ENCODE measurements at regions not wholly inside any gene's neighbourhood (a gene's known extent, or its start where the extent isn't known, plus 50 kb on each side); places are given as distances from the start of the nearest gene placed in this dataset.

DNA sequence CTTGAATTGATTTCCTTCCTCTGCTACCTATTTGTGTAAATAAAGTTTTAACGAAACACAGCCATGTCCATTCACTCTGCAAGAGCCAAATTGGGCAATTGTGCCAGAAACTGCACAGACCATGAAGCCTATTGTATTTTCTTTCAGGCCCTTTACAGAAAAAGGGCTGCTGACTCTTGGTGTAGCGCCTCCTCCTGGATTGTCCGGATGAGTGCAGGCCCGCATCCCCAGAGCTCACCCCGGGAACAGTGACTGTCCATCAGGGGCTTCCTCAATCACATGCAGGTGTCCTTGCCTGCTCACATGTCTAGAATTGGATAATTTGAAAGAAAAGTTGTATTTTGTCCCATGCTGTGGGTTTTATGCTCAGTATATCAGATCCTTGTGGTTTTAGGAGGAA, 1282.2 kb downstream of the AACS start:
- DNase-seq = no peak

DNA sequence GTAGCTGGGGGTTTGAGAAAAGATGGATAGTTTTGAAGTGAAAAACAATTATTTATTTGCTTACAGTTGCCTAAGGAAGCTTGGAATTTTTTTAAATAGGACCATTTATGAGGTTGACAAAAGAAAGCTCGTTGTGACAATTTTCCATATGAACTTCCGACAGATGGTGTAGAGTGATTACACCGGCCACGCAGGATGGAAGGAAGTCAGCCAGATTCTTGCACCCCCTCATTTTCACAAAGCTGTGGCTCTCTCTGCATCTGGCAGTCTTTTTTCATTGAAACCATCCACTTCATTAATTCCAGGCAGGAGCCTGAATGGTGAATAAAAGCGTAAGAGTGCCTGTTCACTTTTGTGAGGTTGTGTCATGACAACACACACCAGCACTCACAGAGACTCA, 1284.1 kb downstream of the AACS start:
- DNase-seq = no peak

DNA sequence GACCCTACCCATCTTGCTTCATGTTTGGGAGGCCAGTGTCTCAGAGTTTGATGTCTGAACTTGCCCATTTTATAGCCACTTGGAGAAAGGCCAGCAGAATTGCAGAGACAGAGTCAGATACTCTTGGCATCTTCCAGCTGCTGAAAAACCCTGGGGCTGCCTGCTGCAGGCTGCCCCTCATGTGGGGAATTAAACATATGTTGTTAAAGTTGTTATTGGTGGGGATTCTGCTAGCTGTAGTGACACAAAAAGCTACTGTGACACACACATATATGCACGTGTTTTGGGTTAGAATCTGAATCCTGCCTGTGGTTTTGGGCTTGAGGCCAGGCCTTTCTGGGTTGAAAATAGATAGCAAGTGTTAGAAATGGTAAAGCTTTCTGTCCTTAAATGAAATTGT, 1288.4 kb downstream of the AACS start:
- DNase-seq = no peak

DNA sequence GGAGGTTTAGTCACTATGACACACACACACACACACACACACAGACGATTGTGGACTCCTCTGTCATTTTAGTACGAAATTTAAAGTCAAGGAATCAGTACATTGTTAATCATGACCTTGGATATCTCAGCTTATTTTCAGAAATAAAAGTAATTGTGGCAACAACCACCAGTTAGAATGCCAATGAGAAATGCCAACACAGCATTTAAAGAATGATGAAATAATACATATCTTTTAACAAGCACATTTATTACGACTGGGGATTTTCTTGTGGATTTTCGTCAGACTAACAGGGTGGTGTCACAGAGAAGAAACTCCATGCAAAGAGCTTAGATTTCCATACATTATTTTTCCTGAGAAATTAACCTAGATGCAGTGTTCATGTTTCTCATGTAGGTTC, 1289.4 kb downstream of the AACS start:
- DNase-seq = no peak

DNA sequence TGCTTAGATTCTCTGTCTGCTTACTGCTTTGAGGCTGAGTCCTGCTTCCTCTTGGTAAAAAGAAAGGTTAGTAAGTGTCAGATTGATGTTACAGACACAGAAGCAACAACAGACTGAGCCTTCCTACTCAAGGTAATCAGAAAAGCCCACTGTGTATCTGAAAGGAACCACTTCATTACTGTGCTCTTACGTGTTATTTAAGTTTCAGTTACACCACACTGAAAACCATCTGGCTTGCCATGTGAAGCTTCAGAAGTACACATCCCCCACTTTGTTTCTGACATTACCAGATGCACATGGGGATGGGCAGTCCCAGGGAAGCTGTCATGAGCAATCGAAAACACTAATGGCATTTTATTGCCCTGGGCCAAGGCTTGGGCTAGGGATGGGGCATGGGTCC, 1290.1 kb downstream of the AACS start:
- no peak for DNase-seq

DNA sequence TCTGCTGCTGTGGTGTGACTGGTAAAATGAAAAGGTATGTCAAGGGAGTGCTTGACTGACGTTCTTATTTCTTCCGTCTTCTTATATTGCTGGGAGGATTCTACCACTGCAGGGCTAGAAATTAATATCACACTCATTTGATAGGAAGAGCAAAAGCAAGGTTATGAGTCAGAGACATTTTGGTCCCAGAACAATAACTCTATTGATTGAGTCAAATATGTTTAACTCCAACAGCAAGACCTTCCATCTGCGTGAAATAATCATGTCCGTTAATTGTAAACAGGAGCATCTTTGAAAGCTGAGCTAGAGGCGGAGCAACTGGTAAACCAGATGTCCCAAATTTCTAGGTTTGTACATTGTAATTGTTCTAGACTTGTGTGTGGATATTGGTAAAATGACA, 1293.6 kb downstream of the AACS start:
- DNase-seq = no peak

DNA sequence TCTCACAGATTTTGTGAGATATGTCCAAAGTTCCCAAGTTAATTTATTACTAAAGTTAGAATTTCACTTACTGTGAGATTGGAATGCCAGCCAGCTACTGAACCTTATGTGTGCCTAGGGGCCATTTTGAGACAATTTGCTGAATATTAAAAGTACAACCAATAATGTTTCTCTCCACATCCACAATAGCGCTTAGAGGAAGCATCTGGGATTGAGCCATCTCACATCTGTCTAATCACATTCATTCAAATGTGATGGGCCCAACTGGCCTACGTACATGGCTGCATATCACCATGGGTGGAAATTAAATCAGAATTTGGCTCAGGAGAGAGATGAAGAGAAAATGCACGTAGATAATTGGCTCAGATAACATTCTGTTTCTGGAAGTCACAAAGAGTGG, 1294.0 kb downstream of the AACS start:
- DNase-seq = no peak

DNA sequence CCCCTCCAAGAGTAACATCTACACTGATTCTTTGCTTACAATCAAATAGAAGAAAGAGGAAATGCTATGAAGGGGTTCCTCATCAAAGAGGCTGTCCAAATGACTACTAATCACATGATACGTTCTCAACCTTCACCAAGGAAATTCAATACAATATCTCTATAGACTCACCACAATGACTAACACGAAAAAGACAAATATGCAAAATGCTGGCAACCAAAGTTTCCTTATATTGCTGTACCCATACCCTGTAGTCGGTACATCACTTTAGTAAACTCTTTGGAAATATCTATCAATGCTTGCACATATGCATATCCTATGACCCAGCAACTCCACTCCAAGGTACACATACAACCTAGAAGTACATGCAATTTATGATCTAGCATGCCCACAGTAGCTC, 1296.6 kb downstream of the AACS start:
- no peak for DNase-seq

DNA sequence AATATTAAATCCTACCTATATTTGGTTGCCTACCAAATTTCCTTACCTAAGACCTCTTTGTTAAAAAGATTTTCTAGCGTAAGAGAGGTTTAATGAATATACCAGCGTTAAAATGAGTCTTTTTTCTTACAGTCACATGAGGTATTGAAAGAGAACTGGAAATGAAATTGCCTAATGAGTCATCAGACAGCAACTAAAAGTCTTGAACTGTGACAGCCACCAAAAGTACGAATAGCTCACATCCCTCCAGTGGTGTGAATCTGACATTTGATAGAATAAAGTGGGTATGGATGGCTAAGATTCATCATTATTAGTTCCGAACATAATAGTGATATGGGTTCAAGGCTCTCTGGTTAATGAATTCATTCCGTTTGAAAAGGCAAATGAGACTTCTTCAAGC, 1297.3 kb downstream of the AACS start:
- no peak for DNase-seq

DNA sequence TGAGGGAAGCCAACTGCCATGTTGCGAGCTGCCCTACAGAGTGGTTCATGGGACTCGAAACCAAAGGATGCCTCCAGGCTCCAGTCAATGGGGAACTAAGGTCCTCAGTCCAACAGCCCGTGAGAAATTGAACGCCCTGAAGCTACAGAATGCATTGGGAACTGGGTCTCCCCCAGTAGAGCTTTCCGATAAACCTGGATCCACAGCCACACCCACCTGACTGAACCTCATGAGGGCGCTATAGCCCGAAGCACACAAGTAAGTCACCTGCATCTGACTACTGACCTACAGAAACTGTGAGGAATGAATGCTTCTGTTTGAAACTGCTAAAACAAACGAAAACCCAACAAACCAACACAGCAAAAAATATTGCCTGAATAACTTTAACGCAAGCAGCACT, 1297.7 kb downstream of the AACS start:
- DNase-seq = no peak

DNA sequence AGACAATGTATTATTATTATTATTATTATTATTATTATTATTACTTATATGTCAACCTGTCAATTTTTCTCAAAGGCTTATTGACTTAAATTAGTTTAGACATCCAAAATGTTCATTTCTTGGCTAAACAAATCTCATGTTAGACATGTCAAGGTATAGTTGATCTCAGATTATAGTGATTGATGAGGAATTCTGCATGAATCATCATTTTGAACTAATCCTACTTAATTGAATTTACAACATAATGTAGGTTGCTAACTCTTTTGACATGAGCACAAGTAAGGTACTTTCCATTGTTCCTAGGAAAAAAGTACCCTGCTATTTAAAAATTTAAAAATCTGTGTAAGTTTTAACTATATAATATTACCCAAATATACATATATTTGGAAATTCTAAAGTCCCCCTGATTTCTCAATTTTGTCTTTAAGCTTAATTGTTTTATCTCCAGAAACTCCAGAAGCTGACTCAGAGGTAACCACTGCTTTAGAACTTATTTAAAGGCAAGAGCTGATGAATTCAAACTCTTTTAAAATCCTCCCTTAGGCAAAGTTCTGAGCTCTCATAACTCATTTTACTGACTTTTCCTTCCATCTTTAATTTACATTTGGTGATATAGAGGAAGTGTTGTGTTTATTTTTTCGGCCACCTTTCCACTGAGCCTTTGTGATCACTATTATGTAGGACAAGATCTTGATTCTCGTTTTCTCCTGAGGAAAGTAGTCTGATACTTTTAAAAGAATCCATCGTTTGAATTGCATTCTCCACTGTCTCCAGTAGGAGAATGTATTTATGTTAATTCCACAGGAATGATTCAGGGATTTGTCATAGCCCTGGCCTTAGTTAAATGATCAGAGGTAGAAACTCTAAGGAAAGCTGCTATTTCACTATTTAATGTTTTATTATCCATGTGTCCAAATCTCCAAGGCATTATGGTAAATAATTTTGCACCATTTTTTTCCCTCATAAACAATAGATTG, 1304.5 kb downstream of the AACS start:
- no peak for DNase-seq

DNA sequence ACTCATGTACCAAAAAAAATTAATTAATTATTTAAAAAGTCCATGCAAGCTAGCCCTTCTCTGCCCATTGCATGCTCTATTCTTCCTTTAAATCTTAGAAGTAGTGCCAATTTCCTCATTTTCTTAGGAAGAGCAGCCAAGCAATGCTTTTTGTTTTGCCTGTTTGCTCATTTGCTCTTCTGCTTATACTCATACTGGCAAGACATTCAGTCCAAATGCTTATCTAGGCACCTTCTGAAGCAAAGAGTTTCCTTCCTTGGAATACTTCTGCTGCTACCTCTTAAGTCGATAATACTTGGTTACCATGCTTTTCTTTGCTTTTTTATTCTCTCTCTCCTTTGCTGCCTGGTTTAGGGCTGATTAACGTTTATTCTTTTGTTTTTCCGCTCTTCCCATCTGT, 1318.3 kb downstream of the AACS start:
- DNase-seq = no peak

DNA sequence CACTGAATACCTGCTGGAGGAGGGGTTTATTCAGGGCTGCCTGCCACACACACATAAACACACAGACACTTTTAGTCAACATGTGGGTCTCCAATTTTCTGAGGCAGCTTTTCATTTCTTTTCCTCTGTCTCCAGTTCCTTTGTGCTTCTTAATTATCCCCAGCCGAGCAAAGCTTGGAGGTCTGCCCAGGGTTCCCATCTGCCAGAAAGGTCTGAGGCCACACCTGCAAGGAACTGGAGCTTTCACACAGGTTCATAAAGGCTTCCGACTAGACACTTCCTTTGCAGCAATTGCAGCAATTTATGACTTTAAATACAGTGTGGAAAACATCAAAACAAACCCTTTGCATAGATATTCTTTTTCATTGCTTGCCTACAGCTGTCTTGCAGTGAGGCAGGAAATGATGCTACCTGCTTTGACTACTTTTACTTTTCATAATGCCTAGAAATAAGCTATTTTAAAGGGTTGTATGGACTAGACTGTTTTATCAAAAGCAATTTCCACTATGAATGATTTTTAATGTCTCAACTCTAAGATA, 1318.9 kb downstream of the AACS start:
- DNase-seq = peak; percentile 36

DNA sequence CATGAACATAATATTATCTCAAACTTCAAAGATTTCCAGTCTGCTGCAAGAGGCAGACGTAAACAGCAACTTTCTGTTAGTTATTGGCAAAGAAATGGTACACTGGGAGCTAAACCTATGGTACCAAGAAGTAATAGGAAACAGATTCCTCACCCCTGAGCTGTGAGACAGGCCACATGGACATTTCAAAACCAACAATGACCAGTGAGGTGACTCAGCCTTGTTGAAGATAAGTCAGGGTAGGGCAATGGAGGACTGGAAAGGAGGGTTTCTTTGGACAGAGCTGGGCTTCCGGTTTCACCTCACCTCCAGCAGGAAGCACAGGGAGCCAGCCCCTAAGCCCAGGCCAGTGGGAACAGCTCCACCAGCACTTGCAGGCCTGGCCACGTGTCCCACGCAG, 1320.5 kb downstream of the AACS start:
- no peak for DNase-seq

DNA sequence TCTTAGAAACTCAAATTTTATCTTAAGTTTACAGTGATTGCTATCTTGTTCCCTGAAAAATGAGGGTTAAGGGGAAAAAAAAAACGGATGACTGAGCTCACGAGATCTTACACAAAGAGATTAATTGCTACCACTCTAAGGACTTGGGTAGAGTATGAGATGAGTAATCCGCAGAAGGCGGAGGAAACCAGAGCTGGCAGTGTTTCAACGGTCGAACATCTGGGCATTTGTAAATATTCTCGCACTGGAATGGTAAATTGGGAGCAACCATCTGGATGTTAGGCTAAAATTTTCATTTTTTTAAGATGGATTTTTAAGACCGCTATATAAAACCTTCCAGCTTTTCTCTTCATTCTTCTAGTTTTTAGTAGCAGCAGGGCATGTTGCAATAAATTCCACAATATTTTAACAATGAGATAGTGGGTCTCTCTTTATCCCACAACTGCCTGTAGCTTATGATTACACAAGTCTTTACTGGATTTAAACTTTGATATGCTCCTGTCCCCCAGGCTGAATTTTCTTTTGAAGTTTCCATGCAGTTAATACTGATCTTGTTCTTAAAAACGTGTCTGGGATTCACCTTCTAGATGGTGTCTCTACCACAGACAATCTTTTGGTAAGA, 1324.1 kb downstream of the AACS start:
- DNase-seq = no peak

DNA sequence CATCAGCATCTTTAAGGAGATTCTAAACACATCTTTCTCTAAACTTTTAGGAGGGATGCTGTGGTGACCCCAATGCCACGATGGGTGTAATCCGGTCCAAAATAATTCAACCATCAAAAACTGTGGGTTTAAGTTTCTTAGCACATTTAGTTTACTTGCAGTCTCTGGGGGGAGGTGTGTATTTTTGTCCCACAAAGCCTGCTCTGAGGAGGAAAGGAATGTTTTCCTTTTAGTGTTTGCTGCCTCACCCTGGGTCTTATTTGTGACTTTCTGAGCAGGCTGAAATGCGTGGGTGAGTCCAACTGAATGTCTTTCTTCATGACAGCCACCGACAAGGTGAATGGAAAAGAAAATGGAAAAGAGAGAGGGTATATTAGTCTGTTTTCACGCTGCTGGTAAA, 1324.7 kb downstream of the AACS start:
- no peak for DNase-seq

DNA sequence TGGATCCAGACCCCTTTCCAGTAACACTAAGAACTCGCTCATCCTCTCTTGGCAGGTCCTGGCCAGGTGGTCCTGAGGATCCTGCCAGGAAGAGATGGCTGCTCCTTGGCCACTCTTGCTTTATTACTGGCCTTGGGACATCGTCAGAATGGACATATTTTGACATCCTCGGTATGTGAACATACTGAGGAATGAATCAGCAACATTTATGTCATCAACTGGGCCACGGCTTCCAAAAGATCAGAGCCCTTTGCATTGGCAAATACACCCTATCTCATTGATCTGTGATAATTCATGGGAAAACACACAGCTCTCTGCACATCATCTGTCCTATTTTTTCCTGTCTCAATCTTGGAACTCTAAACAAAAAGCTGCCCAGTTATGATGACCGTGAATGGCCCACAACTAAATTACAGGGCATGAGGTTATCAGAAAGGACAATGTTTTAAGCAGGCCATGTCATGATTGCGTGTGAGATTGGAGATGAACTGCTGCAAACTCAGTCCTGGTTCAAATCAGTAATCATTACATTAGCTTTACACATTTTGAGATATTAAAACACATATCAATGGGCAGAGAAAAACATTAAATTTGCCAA, 1325.8 kb downstream of the AACS start:
- DNase-seq = no peak

DNA sequence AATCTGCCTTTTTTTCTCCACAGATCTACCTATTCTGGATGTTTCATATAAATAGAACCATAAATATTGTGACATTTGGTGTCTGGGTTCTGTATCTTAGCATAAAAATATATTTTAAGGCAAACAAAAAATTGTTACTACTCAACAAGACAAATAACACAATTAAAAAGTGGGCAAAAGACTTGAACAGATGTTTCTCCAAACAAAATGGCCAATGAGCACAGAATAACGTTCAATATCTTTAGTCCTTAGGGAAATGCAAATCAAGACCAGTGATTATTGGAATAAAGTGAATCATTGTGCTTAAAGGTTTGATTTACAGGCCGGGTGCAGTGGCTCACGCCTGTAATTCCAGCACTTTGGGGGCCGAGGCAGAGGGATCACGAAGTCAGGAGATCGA, 1331.3 kb downstream of the AACS start:
- DNase-seq = no peak

DNA sequence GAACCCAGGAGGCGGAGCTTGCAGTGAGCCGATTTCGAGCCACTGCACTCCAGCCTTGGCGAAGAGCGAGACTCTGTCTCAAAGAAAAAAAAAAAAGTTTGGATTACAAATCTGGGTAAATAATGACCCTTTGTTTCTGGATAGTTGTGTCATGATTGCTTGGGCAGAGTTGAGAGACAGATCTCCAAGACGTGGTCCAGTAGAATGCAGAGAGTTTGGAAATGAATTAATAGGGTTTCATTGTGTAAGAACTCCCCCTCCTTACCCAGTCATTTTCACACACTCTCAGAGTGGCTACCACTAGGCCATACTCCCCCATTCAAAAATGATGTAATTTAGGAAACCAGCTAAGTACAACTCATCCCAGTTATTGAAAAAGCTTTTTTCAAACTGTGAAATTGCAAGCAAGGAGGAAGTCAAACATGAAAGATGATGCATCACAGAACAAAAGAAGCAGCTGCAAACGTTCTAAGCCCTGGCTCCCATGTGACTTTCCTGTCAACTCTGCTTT, 1331.9 kb downstream of the AACS start:
- DNase-seq = no peak

DNA sequence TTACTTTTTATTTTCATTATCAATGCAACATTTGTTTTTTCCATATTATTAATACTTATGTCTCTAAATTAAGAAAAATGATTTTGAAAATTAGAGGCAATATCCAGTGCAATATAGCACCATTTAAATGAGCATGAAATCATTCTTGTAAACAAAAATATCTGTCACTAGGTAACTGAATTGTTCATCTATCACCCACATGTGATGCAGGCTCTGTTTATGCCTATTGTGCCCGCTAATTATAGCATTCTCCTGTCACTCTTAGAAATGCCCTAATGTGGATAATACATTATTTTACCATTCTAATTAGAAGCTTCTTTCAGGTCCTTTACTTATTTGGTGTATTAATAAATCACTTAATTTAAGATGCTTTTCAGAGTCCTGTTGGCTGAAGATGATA, 1332.4 kb downstream of the AACS start:
- no peak for DNase-seq

DNA sequence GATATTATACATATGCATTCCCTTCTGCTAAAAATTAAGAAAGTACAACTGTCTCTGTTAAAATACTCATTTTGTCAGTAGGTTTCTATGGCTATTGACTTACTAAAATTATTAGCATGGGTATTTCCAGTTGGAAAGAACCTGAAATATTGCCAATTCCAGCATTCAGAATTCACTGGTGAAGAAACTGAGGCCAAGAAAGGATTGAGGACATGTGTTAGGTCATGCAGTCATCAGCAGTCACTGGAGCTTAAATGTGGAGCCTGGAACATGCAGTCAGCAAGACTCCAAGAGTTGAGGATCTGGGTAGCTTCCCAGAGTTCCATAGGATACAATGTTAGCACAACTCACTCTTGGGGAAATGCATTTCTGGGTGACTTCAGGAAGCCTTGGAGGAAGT, 1335.6 kb downstream of the AACS start:
- no peak for DNase-seq

DNA sequence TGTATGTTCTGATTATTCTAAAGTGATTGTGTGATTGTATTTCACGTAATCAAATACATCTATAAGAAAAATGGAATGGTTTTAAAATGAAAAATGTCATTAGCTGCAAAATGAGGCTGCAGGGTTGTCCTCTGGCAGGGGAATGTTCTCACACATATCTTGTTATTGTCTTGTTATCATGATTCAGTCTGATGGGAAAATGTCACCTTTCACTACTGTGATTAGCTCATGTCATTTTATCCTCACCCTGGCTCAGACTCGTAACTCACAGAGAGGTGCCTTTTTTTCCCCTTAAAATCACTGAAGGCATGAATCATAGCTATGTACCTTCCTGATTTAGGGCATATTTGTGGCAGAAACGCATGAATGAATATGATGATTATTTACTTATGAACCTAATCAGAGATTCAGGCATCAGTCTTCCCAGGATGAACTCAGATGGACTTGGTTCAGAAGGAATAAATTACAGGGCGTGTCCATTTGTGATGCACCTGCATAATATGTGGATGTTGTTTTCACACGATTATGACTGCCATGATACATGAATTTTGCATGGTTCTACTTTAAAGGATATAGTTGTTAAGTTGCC, 1339.2 kb downstream of the AACS start:
- DNase-seq = no peak

DNA sequence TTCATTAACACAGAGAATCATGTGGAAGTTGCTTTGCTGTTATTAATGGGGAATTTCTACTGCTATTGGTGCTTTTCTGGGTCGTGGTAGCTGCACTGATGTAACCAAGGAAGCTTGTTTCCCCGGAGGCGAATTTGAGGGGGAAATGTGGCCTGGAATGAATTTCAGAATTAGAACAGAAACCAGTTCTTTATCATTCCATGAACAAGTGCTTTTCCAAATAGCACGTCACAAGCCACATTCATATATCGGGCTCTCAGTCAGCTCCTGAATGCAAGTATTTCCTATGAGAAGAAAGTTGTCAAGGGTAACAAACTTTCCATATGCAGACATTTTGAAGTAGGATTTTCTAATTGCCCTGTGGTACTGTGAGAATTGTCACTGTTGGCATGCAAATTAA, 1353.2 kb downstream of the AACS start:
- no peak for DNase-seq

Data from NCI-H1092 treated with DMSO at 0.1 percent for 48 hours (cell line).